WTC11 (cell line): ENCODE measurements at regions not wholly inside any gene's neighbourhood (a gene's known extent, or its start where the extent isn't known, plus 50 kb on each side); places are given as distances from the start of the nearest gene placed in this dataset.

Experiments used
- ATAC-seq: fragments of 200-7000 bp; cut with Tn5 transposase; 2 replicates; pipeline ENCODE4 v1.10.0; 2021; ENCODE audit warnings: mild to moderate bottlenecking, moderate library complexity
- CTCF ChIA-PET: fragments of 300-600 bp; sonication (Branson Sonifier 250); formaldehyde crosslinking; loops from one replicate; lab custom pipeline; 2021; ENCODE audit warnings: antibody characterized with exemption; lab: Charles Lee
- POLR2A ChIA-PET: fragments of 350-600 bp; sonication (Branson Sonifier 250); formaldehyde crosslinking; loops from one replicate; lab custom pipeline; 2021; ENCODE audit warnings: antibody characterized with exemption; lab: Charles Lee
- DNase-seq: peaks from one replicate; pipeline ENCODE4 v3.0.0; 2021; ENCODE audit warnings: low spot score
- H3K27ac Mint-ChIP-seq: 2 replicates; pipeline ENCODE4 v1.8.0; 2021; ENCODE audit warnings: mixed read lengths
- H3K27me3 Mint-ChIP-seq: 2 replicates; pipeline ENCODE4 v1.8.0; 2021; ENCODE audit warnings: low read depth, mild to moderate bottlenecking, moderate library complexity, mixed read lengths
- H3K36me3 Mint-ChIP-seq: 2 replicates; pipeline ENCODE4 v1.8.0; 2021; ENCODE audit warnings: mixed read lengths
- H3K4me1 Mint-ChIP-seq: 2 replicates; pipeline ENCODE4 v1.8.0; 2022; ENCODE audit warnings: mixed read lengths
- H3K4me3 Mint-ChIP-seq: 2 replicates; pipeline ENCODE4 v1.8.0; 2021; ENCODE audit warnings: mild to moderate bottlenecking, moderate library complexity, mixed read lengths
- H3K9me3 Mint-ChIP-seq: 2 replicates; pipeline ENCODE4 v1.8.0; 2021; ENCODE audit warnings: mixed read lengths
- ATF1 ChIP-seq: sonication (generic); formaldehyde crosslinking; IDR thresholded peaks from 2 replicates; pipeline ENCODE4 v1.8.1; 2023; ENCODE audit warnings: mild to moderate bottlenecking, moderate library complexity, missing genetic modification reagents
- CREB1 ChIP-seq: sonication (generic); formaldehyde crosslinking; IDR thresholded peaks from 2 replicates; pipeline ENCODE4 v1.8.0; 2023; ENCODE audit warnings: mild to moderate bottlenecking, missing genetic modification reagents
- CREM ChIP-seq: sonication (generic); formaldehyde crosslinking; IDR thresholded peaks from 2 replicates; pipeline ENCODE4 v1.8.1; 2022; ENCODE audit warnings: mild to moderate bottlenecking, missing genetic modification reagents, moderate library complexity
- FOXJ3 ChIP-seq: sonication (generic); formaldehyde crosslinking; IDR thresholded peaks from 2 replicates; pipeline ENCODE4 v1.9.0; 2021; ENCODE audit warnings: missing genetic modification reagents, mild to moderate bottlenecking, borderline replicate concordance
- FOXK1 ChIP-seq: sonication (generic); formaldehyde crosslinking; IDR thresholded peaks from 2 replicates; pipeline ENCODE4 v1.8.0; 2022; ENCODE audit warnings: mild to moderate bottlenecking, moderate library complexity, missing genetic modification reagents
- GRHL2 ChIP-seq: fragments of 250-450 bp; sonication (Bioruptor Pico); IDR thresholded peaks from 2 replicates; pipeline ENCODE4 v1.8.0; 2022; ENCODE audit warnings: mild to moderate bottlenecking, moderate library complexity; ENCODE audit not compliant: insufficient replicate concordance, severe bottlenecking
- IRF2 ChIP-seq: sonication (generic); formaldehyde crosslinking; IDR thresholded peaks from 2 replicates; pipeline ENCODE4 v1.8.0; 2022; ENCODE audit warnings: low read depth, missing genetic modification reagents, borderline replicate concordance
- NFE2L1 ChIP-seq: sonication (generic); formaldehyde crosslinking; IDR thresholded peaks from 2 replicates; pipeline ENCODE4 v1.8.1; 2023; ENCODE audit warnings: missing genetic modification reagents
- OVOL2 ChIP-seq: fragments of 250-450 bp; sonication (Bioruptor Pico); IDR thresholded peaks from 2 replicates; pipeline ENCODE4 v1.9.0; 2021; ENCODE audit warnings: mild to moderate bottlenecking, borderline replicate concordance
- TEAD4 ChIP-seq: sonication (generic); formaldehyde crosslinking; IDR thresholded peaks from 2 replicates; pipeline ENCODE4 v1.8.0; 2022; ENCODE audit warnings: mild to moderate bottlenecking, missing genetic modification reagents
- ZNF263 ChIP-seq: sonication (generic); formaldehyde crosslinking; IDR thresholded peaks from 2 replicates; pipeline ENCODE4 v1.8.1; 2022; ENCODE audit warnings: low read depth, mild to moderate bottlenecking, moderate library complexity, missing genetic modification reagents
- TF ChIP-seq, protein P1 (sequence below): fragments of 250-450 bp; sonication (Bioruptor Pico); conservative IDR thresholded peaks from 2 replicates; pipeline ENCODE4 v1.9.0; 2021; ENCODE audit warnings: mild to moderate bottlenecking
- TF ChIP-seq, protein P2 (sequence below): sonication (generic); formaldehyde crosslinking; IDR thresholded peaks from 2 replicates; pipeline ENCODE4 v1.8.1; 2022; ENCODE audit warnings: missing genetic modification reagents, borderline replicate concordance
- TF ChIP-seq, protein P3 (sequence below): fragments of 250-450 bp; sonication (Bioruptor Pico); IDR thresholded peaks from 2 replicates; pipeline ENCODE4 v1.8.0; 2021; ENCODE audit warnings: mild to moderate bottlenecking
- TF ChIP-seq, protein P4 (sequence below): sonication (generic); formaldehyde crosslinking; IDR thresholded peaks from 2 replicates; pipeline ENCODE4 v1.8.1; 2022; ENCODE audit warnings: low read depth, mild to moderate bottlenecking, moderate library complexity, missing genetic modification reagents, borderline replicate concordance
- TF ChIP-seq, protein P5 (sequence below): sonication (generic); formaldehyde crosslinking; IDR thresholded peaks from 2 replicates; pipeline ENCODE4 v1.8.0; 2022; ENCODE audit warnings: missing genetic modification reagents
- TF ChIP-seq, protein P6 (sequence below): fragments of 250-450 bp; sonication (Bioruptor Pico); IDR thresholded peaks from 2 replicates; pipeline ENCODE4 v1.9.0; 2021; ENCODE audit warnings: mild to moderate bottlenecking, borderline replicate concordance

DNA sequence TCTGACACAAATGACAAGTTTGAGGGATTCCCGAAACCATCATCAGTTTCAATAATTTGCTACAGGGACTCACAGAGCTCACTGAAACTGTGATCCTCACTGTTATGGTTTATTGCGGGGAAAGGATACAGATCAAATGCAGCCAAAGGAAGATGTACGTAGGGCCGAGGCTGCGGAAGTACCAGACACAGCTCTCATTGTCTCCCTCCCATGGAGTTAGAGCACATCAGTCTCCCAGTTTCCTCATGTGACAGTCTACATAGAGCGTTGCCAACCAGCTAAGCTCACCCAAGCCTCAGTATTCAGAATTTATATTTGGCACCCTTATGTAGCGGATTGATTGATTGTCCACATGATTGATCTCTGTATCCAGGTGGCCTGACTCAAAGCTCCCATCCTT is 137.8 kb upstream of the TENM3 start (continued):
- TF ChIP-seq, protein P1, sequence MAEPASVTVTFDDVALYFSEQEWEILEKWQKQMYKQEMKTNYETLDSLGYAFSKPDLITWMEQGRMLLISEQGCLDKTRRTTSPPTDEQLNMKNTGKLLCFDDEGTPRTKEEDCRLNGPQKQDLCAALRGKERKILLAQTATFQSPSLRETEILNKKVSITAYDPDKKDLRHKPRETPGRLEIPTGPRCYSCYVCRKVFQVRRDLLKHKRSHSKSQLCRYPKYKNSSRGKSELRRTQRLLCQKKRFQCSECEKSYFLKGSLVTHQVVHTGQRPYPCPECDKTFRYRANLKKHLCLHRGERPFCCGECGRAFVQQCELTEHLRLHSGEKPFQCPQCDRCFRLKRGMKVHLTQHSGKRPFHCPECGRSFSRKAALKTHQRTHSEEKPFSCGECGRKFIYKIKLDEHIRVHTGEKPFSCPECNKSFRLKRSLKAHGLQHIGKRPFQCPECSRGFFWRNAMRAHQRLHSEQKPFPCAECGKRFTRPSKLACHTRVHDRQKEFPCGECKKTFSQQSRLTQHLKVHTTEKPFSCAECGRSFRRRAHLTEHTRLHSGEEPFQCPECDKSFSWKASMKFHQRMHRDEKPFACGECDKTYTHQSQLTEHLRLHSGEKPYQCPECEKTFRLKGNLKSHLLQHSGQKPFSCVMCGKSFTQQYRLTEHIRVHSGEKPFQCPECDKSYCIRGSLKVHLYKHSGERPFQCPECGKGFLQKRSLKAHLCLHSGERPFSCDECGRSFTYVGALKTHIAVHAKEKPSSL (CRISPR knock-in tag): no peak
- TF ChIP-seq OVOL2 (CRISPR knock-in tag) (no peak), FOXJ3 (CRISPR knock-in tag) (no peak), IRF2 (no peak), CREB1 (CRISPR knock-in tag) (no peak), TEAD4 (CRISPR knock-in tag) (no peak), CREM (CRISPR knock-in tag) (no peak), ATF1 (CRISPR knock-in tag) (no peak), FOXK1 (no peak)
- TF ChIP-seq, protein P2, sequence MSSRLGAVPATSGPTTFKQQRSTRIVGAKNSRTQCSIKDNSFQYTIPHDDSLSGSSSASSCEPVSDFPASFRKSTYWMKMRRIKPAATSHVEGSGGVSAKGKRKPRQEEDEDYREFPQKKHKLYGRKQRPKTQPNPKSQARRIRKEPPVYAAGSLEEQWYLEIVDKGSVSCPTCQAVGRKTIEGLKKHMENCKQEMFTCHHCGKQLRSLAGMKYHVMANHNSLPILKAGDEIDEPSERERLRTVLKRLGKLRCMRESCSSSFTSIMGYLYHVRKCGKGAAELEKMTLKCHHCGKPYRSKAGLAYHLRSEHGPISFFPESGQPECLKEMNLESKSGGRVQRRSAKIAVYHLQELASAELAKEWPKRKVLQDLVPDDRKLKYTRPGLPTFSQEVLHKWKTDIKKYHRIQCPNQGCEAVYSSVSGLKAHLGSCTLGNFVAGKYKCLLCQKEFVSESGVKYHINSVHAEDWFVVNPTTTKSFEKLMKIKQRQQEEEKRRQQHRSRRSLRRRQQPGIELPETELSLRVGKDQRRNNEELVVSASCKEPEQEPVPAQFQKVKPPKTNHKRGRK (CRISPR knock-in tag): no peak

DNA sequence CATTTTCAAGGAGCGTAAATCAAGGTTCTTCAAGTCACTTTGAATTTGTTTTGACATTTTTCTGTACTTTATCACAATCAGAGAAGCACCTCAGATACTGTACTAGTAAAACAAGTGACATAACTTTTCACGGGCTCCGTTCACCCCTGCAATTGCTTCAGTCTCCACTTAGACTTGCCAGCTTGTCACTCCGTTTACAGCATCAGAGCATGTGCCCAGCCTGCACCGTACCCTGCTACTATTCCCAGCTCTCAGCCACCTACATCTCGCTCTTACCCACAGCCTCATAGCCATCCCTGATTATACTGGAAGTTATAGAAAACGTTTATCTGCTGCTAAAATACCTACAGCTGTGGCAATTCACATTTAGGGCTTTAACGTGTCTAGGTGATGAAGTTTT is 135.3 kb upstream of the TENM3 start:
- POLR2A ChIA-PET: no interaction called here

More for the DNA sequence above, 135.3 kb upstream of the TENM3 start:
- Mint-ChIP-seq H3K27ac (peak overlapping the region; percentile 55; the same call in 1 of the 2 replicates), H3K9me3 (no peaks in the 10 kb centered on the region), H3K4me3 (no peak overlapping the region), H3K4me1 (peaks cover 22% of the 10 kb centered on the region), H3K36me3 (no peaks in the 10 kb centered on the region), H3K27me3 (peaks cover 2% of the 10 kb centered on the region; the same call in 1 of the 2 replicates)
- ATAC-seq (no peak), DNase-seq (no peak)
- CTCF ChIA-PET: interaction anchor here (2.4 kb wide), 1 partner anchor 19 kb away, joined by 6 read pairs; no protein-coding TSS in a partner anchor
- TF ChIP-seq, protein P1 (CRISPR knock-in tag): no peak
- TF ChIP-seq, protein P3, sequence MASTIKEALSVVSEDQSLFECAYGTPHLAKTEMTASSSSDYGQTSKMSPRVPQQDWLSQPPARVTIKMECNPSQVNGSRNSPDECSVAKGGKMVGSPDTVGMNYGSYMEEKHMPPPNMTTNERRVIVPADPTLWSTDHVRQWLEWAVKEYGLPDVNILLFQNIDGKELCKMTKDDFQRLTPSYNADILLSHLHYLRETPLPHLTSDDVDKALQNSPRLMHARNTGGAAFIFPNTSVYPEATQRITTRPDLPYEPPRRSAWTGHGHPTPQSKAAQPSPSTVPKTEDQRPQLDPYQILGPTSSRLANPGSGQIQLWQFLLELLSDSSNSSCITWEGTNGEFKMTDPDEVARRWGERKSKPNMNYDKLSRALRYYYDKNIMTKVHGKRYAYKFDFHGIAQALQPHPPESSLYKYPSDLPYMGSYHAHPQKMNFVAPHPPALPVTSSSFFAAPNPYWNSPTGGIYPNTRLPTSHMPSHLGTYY (CRISPR knock-in tag): no peak
- TF ChIP-seq, protein P4, sequence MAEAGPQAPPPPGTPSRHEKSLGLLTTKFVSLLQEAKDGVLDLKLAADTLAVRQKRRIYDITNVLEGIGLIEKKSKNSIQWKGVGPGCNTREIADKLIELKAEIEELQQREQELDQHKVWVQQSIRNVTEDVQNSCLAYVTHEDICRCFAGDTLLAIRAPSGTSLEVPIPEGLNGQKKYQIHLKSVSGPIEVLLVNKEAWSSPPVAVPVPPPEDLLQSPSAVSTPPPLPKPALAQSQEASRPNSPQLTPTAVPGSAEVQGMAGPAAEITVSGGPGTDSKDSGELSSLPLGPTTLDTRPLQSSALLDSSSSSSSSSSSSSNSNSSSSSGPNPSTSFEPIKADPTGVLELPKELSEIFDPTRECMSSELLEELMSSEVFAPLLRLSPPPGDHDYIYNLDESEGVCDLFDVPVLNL (CRISPR knock-in tag): no peak
- TF ChIP-seq, protein P5, sequence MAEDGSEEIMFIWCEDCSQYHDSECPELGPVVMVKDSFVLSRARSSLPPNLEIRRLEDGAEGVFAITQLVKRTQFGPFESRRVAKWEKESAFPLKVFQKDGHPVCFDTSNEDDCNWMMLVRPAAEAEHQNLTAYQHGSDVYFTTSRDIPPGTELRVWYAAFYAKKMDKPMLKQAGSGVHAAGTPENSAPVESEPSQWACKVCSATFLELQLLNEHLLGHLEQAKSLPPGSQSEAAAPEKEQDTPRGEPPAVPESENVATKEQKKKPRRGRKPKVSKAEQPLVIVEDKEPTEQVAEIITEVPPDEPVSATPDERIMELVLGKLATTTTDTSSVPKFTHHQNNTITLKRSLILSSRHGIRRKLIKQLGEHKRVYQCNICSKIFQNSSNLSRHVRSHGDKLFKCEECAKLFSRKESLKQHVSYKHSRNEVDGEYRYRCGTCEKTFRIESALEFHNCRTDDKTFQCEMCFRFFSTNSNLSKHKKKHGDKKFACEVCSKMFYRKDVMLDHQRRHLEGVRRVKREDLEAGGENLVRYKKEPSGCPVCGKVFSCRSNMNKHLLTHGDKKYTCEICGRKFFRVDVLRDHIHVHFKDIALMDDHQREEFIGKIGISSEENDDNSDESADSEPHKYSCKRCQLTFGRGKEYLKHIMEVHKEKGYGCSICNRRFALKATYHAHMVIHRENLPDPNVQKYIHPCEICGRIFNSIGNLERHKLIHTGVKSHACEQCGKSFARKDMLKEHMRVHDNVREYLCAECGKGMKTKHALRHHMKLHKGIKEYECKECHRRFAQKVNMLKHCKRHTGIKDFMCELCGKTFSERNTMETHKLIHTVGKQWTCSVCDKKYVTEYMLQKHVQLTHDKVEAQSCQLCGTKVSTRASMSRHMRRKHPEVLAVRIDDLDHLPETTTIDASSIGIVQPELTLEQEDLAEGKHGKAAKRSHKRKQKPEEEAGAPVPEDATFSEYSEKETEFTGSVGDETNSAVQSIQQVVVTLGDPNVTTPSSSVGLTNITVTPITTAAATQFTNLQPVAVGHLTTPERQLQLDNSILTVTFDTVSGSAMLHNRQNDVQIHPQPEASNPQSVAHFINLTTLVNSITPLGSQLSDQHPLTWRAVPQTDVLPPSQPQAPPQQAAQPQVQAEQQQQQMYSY (CRISPR knock-in tag): no peak
- TF ChIP-seq CREB1 (CRISPR knock-in tag): no peak
- TF ChIP-seq, protein P6, sequence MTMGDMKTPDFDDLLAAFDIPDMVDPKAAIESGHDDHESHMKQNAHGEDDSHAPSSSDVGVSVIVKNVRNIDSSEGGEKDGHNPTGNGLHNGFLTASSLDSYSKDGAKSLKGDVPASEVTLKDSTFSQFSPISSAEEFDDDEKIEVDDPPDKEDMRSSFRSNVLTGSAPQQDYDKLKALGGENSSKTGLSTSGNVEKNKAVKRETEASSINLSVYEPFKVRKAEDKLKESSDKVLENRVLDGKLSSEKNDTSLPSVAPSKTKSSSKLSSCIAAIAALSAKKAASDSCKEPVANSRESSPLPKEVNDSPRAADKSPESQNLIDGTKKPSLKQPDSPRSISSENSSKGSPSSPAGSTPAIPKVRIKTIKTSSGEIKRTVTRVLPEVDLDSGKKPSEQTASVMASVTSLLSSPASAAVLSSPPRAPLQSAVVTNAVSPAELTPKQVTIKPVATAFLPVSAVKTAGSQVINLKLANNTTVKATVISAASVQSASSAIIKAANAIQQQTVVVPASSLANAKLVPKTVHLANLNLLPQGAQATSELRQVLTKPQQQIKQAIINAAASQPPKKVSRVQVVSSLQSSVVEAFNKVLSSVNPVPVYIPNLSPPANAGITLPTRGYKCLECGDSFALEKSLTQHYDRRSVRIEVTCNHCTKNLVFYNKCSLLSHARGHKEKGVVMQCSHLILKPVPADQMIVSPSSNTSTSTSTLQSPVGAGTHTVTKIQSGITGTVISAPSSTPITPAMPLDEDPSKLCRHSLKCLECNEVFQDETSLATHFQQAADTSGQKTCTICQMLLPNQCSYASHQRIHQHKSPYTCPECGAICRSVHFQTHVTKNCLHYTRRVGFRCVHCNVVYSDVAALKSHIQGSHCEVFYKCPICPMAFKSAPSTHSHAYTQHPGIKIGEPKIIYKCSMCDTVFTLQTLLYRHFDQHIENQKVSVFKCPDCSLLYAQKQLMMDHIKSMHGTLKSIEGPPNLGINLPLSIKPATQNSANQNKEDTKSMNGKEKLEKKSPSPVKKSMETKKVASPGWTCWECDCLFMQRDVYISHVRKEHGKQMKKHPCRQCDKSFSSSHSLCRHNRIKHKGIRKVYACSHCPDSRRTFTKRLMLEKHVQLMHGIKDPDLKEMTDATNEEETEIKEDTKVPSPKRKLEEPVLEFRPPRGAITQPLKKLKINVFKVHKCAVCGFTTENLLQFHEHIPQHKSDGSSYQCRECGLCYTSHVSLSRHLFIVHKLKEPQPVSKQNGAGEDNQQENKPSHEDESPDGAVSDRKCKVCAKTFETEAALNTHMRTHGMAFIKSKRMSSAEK (CRISPR knock-in tag): no peak
- no peak for TF ChIP-seq NFE2L1 (CRISPR knock-in tag)
- no peak for TF ChIP-seq ZNF263 (CRISPR knock-in tag)
- no peak for TF ChIP-seq GRHL2 (CRISPR knock-in tag)
